A549 (cell line): ENCODE measurements at regions not wholly inside any gene's neighbourhood (a gene's known extent, or its start where the extent isn't known, plus 50 kb on each side); places are given as distances from the start of the nearest gene placed in this dataset.

Experiments
- BHLHE40 ChIP-seq: IDR thresholded peaks from 2 replicates; pipeline ENCODE4 v1.6.1; 2012; ENCODE audit warnings: low read depth, low read length, inconsistent platforms
- RAD21 ChIP-seq, 2 experiments: fragments of >200 bp in 1 of 2; sonication (Bioruptor Twin) in 1 of 2; formaldehyde crosslinking in 1 of 2; IDR thresholded peaks in 1 of 2; conservative IDR thresholded peaks in 1 of 2; 2 replicates in 1 of 2; 3 replicates in 1 of 2; pipeline ENCODE4 v1.6.1; 2012 to 2018; ENCODE audit warnings: inconsistent platforms in 1 of 2
- TF ChIP-seq, protein P1 (sequence below): fragments of >200 bp; sonication (Bioruptor Twin); formaldehyde crosslinking; IDR thresholded peaks from 3 replicates; pipeline ENCODE4 v1.5.1; 2016

GRCh38 chr2:6578416-6578815 lies 287.3 kb downstream of the CMPK2 start:
- TF ChIP-seq, protein P1, sequence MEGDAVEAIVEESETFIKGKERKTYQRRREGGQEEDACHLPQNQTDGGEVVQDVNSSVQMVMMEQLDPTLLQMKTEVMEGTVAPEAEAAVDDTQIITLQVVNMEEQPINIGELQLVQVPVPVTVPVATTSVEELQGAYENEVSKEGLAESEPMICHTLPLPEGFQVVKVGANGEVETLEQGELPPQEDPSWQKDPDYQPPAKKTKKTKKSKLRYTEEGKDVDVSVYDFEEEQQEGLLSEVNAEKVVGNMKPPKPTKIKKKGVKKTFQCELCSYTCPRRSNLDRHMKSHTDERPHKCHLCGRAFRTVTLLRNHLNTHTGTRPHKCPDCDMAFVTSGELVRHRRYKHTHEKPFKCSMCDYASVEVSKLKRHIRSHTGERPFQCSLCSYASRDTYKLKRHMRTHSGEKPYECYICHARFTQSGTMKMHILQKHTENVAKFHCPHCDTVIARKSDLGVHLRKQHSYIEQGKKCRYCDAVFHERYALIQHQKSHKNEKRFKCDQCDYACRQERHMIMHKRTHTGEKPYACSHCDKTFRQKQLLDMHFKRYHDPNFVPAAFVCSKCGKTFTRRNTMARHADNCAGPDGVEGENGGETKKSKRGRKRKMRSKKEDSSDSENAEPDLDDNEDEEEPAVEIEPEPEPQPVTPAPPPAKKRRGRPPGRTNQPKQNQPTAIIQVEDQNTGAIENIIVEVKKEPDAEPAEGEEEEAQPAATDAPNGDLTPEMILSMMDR = no peak
- TF ChIP-seq RAD21 (conservative IDR thresholded peaks at IDR 0.05 in 1 of 2, IDR thresholded peaks at IDR 0.05 in 1 of 2) = no peak
- TF ChIP-seq BHLHE40 = no peak
